IMR-90 (cell line): ENCODE measurements at regions not wholly inside any gene's neighbourhood (a gene's known extent, or its start where the extent isn't known, plus 50 kb on each side); places are given as distances from the start of the nearest gene placed in this dataset.

Experiments
- ATAC-seq: fragments of 200-7000 bp; cut with Tn5 transposase; 2 replicates; pipeline ENCODE4 v1.9.1; 2020; ENCODE audit warnings: low read depth, mild to moderate bottlenecking, moderate library complexity
- BruUV-seq: library from RNA; stranded (reverse); fragments of 400-500 nt; replicated peaks from 2 replicates; lab custom pipeline; 2021; lab: Mats Ljungman, UMichigan
- CTCF ChIA-PET: fragments of 300-600 bp; formaldehyde crosslinking; extraction: SDS; loops from one replicate; lab custom pipeline; 2021; ENCODE audit warnings: antibody characterized with exemption; lab: Yijun Ruan, JAX
- POLR2A ChIA-PET: fragments of 300-600 bp; sonication (Branson Sonifier 250); formaldehyde crosslinking; loops from one replicate; lab custom pipeline; 2022; ENCODE audit warnings: antibody characterized with exemption; ENCODE audit not compliant: unreplicated experiment; lab: Charles Lee
- DNase-seq: peaks from one replicate; pipeline ENCODE4 v3.0.0; 2013
- H2AFZ ChIP-seq: replicated peaks from 2 replicates; pipeline ENCODE3; 2013; ENCODE audit warnings: low read length, mild to moderate bottlenecking; ENCODE audit not compliant: poor library complexity
- H2AK5ac ChIP-seq: 2 replicates; pipeline ENCODE4 v1.6.1; 2013; ENCODE audit warnings: low read depth, low read length, inconsistent platforms
- H2AK9ac ChIP-seq: replicated peaks from 2 replicates; pipeline ENCODE3; 2013; ENCODE audit warnings: mild to moderate bottlenecking, low read depth, low read length, moderate library complexity; ENCODE audit not compliant: poor library complexity
- H2BK120ac ChIP-seq: 2 replicates; pipeline ENCODE4 v1.6.1; 2013; ENCODE audit warnings: low read depth, low read length, inconsistent platforms
- H2BK15ac ChIP-seq: 3 replicates; pipeline ENCODE4 v1.6.1; 2013; ENCODE audit warnings: low read depth, low read length, inconsistent platforms
- H2BK20ac ChIP-seq: 2 replicates; pipeline ENCODE4 v1.6.1; 2013; ENCODE audit warnings: low read depth, mild to moderate bottlenecking, inconsistent platforms, low read length, moderate library complexity
- H2BK5ac ChIP-seq: 2 replicates; pipeline ENCODE4 v1.6.1; 2013; ENCODE audit warnings: mild to moderate bottlenecking, low read depth, low read length, inconsistent platforms; ENCODE audit not compliant: poor library complexity, severe bottlenecking
- H3K14ac ChIP-seq: replicated peaks from 2 replicates; pipeline ENCODE4 v1.6.1; 2013; ENCODE audit warnings: low read depth, low read length, inconsistent platforms
- H3K18ac ChIP-seq: 2 replicates; pipeline ENCODE4 v1.6.1; 2013; ENCODE audit warnings: low read depth, low read length, control low read depth
- H3K23ac ChIP-seq: 2 replicates; pipeline ENCODE4 v1.6.1; 2013; ENCODE audit warnings: low read depth, low read length, inconsistent platforms
- H3K27ac ChIP-seq: 2 replicates; pipeline ENCODE4 v1.5.1; 2013; ENCODE audit warnings: mild to moderate bottlenecking, control low read depth, low read length; ENCODE audit not compliant: insufficient read depth
- H3K27me3 ChIP-seq: 2 replicates; pipeline ENCODE4 v1.6.1; 2013; ENCODE audit warnings: low read length; ENCODE audit not compliant: control insufficient read depth, insufficient read depth
- H3K36me3 ChIP-seq: 2 replicates; pipeline ENCODE4 v1.6.1; 2013; ENCODE audit warnings: low read length, mixed read lengths; ENCODE audit not compliant: control insufficient read depth, insufficient read depth
- H3K4ac ChIP-seq: 2 replicates; pipeline ENCODE4 v1.6.1; 2013; ENCODE audit warnings: low read depth, low read length, inconsistent platforms
- H3K4me1 ChIP-seq: 2 replicates; pipeline ENCODE4 v1.6.1; 2013; ENCODE audit warnings: low read length, mixed read lengths; ENCODE audit not compliant: control insufficient read depth, insufficient read depth
- H3K4me2 ChIP-seq: 2 replicates; pipeline ENCODE4 v1.6.1; 2013; ENCODE audit warnings: low read depth, mild to moderate bottlenecking, control low read depth, low read length, moderate library complexity
- H3K4me3 ChIP-seq: 2 replicates; pipeline ENCODE4 v1.5.1; 2013; ENCODE audit warnings: low read depth, mild to moderate bottlenecking, control low read depth, low read length, moderate library complexity; ENCODE audit not compliant: insufficient read depth
- H3K56ac ChIP-seq: 2 replicates; pipeline ENCODE4 v1.6.1; 2013; ENCODE audit warnings: low read length, inconsistent platforms; ENCODE audit not compliant: insufficient read depth; ENCODE audit errors: extremely low read depth
- H3K79me1 ChIP-seq, 2 experiments: 2 replicates each; pipeline ENCODE4 v1.6.1; 2013; ENCODE audit warnings: low read length in 2 of 2, inconsistent platforms in 1 of 2, low read depth in 1 of 2
- H3K9ac ChIP-seq: 2 replicates; pipeline ENCODE4 v1.6.1; 2013; ENCODE audit warnings: low read depth, low read length, control low read depth
- H3K9me1 ChIP-seq: 2 replicates; pipeline ENCODE4 v1.6.1; 2013; ENCODE audit warnings: low read length, inconsistent platforms; ENCODE audit not compliant: insufficient read depth
- H3K9me3 ChIP-seq: 2 replicates; pipeline ENCODE4 v1.6.1; 2013; ENCODE audit warnings: low read length; ENCODE audit not compliant: control insufficient read depth, insufficient read depth
- H4K20me1 ChIP-seq: 2 replicates; pipeline ENCODE4 v1.6.1; 2013; ENCODE audit warnings: low read length, inconsistent platforms; ENCODE audit not compliant: insufficient read depth
- H4K5ac ChIP-seq: 2 replicates; pipeline ENCODE4 v1.6.1; 2013; ENCODE audit warnings: mild to moderate bottlenecking, low read depth, low read length, control low read depth
- H4K8ac ChIP-seq, 2 experiments: 2 replicates each; pipeline ENCODE4 v1.6.1; 2013; ENCODE audit warnings: low read depth in 2 of 2, low read length in 2 of 2, control low read depth in 1 of 2, inconsistent platforms in 1 of 2
- H4K91ac ChIP-seq: 2 replicates; pipeline ENCODE4 v1.6.1; 2013; ENCODE audit warnings: low read depth, low read length, inconsistent platforms; ENCODE audit not compliant: insufficient read depth
- CEBPB ChIP-seq: IDR thresholded peaks from 2 replicates; pipeline ENCODE4 v1.6.1; 2012; ENCODE audit warnings: low read depth, low read length, improper control_type of control experiment
- FOS ChIP-seq: fragments of 150-350 bp; IDR thresholded peaks from 2 replicates; pipeline ENCODE4 v1.6.1; 2016; ENCODE audit warnings: low read depth, low read length
- MAFK ChIP-seq: IDR thresholded peaks from 2 replicates; pipeline ENCODE4 v1.6.1; 2012; ENCODE audit warnings: low read depth, low read length, improper control_type of control experiment
- MAZ ChIP-seq: IDR thresholded peaks from 2 replicates; pipeline ENCODE4 v1.6.1; 2012; ENCODE audit warnings: low read depth, mild to moderate bottlenecking, low read length, improper control_type of control experiment, moderate library complexity, borderline replicate concordance
- WGBS, 2 experiments: methylation state at CpG; one replicate each; pipeline versions ENCODE4 v1.1.5 to v1.1.7; 2013; ENCODE audit warnings: missing lambda C conversion rate in 2 of 2; ENCODE audit not compliant: insufficient read length in 1 of 2; ENCODE audit errors: extremely low coverage in 2 of 2; 5-methylcytosine and 5-hydroxymethylcytosine counted together
- dilution Hi-C: fragments of 300-500 bp; cut with HindIII; formaldehyde crosslinking; loops from one replicate; pipeline ENCODE4 v1.14.3; 2018; ENCODE audit warnings: low sequenced_read_pairs; ENCODE audit not compliant: unreplicated experiment
- in situ Hi-C: fragments of 300-500 bp; cut with MboI; formaldehyde crosslinking; loops from 3 replicates; pipeline ENCODE4 v1.14.3; 2019; ENCODE audit warnings: low sequenced_read_pairs, inconsistent platforms, mixed read lengths
- intact Hi-C: fragments of 100-400 bp; cut with micrococcal nuclease; formaldehyde crosslinking; loops from 2 replicates; pipeline ENCODE4 v1.10.0; 2022

- no peak for ATAC-seq
- H3K27ac ChIP-seq, result no peak overlapping the region
- H3K23ac ChIP-seq, result no peak overlapping the region
- no peaks in the 10 kb centered on the region for H4K20me1 ChIP-seq
- H4K8ac ChIP-seq, result no peak overlapping the region
- H3K4me1 ChIP-seq, result no peaks in the 10 kb centered on the region
- no peak for TF ChIP-seq CEBPB
- no peak for TF ChIP-seq MAFK
- no peak for TF ChIP-seq FOS
- no peak for TF ChIP-seq MAZ
- in situ Hi-C loops (no loop called here), dilution Hi-C loops (no loop called here), intact Hi-C loops (no loop called here)
- no peaks in the 10 kb centered on the region for H3K36me3 ChIP-seq
- no peak overlapping the region for H2BK15ac ChIP-seq
- H4K5ac ChIP-seq, result no peak overlapping the region
- no peaks in the 10 kb centered on the region for H3K9me1 ChIP-seq
- no peak overlapping the region for H3K56ac ChIP-seq
- no peak overlapping the region for H2AFZ ChIP-seq
- no peak overlapping the region for H3K4ac ChIP-seq
- H2BK5ac ChIP-seq, result no peak overlapping the region
- H3K18ac ChIP-seq, result no peak overlapping the region
- H3K14ac ChIP-seq, result no peak overlapping the region
- DNase-seq, result peak; percentile 22
- H3K27me3 ChIP-seq, result no peaks in the 10 kb centered on the region; the same call in 1 of the 2 replicates
- no TSS peak for BruUV-seq
- ChIA-PET CTCF (no interaction called here), POLR2A (no interaction called here)
- no peak overlapping the region for H2AK5ac ChIP-seq
- H3K9me3 ChIP-seq, result no peaks in the 10 kb centered on the region
- H2BK120ac ChIP-seq, result no peak overlapping the region
- H3K4me2 ChIP-seq, result no peak overlapping the region
- no peak overlapping the region for H2BK20ac ChIP-seq
- no peaks in the 10 kb centered on the region for H3K79me1 ChIP-seq
- H3K4me3 ChIP-seq, result no peak overlapping the region
- WGBS, 2 experiments, result no CpG with 5 or more reads among the region's 2 CpGs
- no peak overlapping the region for H4K91ac ChIP-seq
- H3K9ac ChIP-seq, result no peak overlapping the region
- H2AK9ac ChIP-seq, result no peak overlapping the region
Observed at GRCh38 chrX:42704454-42704853, 73.5 kb downstream of the PPP1R2C start.
